Activated T-helper 1 cell treated with anti-CD3 and anti-CD28 coated beads, Interleukin-2, amount 50 U/mL, for 16 hours (primary cell): ENCODE measurements at regions not wholly inside any gene's neighbourhood (a gene's known extent, or its start where the extent isn't known, plus 50 kb on each side); places are given as distances from the start of the nearest gene placed in this dataset.

Source experiments
- DNase-seq, 2 donors: peaks; one replicate each; pipeline ENCODE4 v3.0.0-alpha.2; 2020; ENCODE audit warnings: low read depth in 1 of 2, low spot score in 1 of 2

DNA sequence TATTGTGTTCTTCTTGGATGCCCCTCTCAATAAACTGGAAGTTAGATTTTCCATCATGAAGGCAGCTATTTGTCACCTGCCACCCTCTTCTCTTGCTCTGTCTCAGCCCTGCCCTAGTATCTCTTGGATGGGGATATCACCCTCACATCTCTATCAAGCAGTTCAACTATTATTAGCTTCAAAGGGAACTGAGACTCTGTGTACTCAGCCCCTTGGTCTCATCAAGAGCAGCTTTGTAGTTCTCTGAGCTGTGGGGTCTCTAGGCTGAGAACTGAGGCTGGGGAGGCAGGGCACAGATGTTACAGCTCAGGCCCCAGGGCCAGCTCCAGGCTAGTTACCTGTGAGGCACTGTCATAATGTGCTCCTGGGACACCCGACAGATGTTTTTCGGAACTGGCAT is 130.3 kb downstream of the DAD1 start:
- DNase-seq = no peak

DNA sequence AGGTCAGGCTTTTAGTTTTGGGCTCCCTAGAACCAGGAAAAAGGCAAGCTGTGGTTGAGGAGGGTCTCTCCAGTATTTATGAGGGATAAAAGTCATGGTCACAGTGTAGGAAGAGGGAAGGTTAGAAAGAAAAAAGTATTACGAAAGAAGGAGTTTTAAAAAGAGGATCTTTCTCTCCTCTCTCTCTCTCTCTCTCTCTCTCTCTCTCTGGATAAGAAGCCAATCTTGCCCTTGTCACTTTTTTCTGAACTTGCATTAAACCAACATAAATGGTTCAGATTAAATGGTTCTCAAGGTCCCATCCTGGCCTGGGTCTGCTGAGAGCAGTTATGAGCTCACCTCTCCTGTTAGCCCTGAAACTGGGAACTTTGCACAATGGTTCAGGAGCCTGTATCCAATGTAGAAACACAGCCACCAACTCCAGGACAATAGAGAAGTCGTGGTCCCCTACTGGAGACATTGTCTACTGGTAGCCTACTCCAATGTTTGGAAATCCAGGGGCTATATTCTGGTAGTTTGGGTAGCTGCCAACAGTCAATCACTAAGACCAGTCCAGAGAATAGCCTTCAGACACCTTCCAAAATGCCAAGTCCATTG is 131.9 kb downstream of the DAD1 start:
- DNase-seq = no peak

DNA sequence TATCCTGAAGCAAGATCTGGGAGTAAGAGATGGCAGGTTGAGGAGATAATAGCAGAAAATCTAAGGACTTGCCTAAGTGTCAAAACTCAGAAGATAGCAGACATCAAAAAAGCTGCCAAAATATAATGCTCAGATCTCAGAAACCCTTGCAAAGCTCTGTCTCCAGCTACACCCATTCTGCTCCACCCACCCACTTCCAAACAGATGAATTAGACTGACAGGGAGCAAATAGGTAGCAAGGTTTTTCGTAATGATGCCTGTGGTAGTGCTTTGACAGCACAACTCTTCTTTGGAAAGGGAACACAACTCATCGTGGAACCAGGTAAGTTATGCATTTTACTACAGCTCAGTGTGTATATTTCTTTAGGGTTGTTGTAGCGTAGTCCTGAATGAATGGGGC is 132.6 kb downstream of the DAD1 start:
- no peak for DNase-seq

DNA sequence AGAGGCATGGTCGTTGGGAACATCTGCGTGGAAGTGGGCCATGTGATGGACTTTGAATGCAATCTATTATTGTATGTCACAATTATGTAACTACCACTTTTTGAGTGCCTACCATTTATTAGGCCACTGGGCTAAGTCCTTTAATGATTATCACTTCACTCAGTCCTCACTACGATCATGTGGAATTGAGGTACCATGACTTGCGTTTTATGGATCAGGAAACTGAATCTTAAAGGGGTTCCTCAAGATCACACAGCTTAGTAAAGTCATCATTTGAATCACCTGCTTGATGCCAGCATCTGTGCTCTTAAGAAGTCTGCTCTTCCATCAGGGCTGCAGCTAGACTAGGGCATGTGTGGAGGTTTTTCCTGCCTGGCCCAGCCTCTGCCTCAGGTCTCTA is 136.7 kb downstream of the DAD1 start:
- no peak for DNase-seq

DNA sequence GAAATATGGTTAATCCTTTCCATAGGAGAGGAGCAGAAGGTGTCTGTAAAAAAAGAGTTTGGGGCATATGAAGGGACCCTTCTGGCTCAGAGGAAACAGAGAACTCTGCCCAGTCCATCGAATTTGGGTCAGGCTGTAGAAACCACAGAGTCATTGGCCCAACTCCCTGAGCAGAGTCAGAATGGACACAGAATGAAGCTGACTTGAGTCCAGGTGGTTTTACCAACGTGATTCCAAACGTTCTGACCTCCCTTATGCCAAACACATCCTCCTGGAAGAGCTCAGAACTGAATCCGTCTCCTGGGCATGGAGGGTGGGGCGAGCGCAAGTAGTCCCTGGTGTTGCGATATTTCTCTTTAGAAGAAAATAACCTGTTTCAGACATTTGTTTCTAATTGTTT is 138.8 kb downstream of the DAD1 start:
- no peak for DNase-seq

DNA sequence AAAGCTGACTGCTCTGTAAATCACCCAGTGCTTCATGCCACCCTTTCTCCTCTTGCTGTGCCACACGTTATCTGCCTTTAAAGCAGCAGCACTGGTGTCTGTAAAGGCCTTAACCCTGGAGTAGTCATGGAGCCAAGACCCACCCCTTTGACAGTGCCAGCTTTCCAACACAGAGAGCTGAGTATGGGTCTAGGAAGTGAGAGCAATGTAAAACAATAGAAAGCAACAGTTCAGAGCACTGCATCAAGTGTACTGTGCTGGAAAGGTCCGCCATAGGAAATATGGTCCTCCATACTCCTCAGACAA is 139.5 kb downstream of the DAD1 start:
- no peak for DNase-seq

DNA sequence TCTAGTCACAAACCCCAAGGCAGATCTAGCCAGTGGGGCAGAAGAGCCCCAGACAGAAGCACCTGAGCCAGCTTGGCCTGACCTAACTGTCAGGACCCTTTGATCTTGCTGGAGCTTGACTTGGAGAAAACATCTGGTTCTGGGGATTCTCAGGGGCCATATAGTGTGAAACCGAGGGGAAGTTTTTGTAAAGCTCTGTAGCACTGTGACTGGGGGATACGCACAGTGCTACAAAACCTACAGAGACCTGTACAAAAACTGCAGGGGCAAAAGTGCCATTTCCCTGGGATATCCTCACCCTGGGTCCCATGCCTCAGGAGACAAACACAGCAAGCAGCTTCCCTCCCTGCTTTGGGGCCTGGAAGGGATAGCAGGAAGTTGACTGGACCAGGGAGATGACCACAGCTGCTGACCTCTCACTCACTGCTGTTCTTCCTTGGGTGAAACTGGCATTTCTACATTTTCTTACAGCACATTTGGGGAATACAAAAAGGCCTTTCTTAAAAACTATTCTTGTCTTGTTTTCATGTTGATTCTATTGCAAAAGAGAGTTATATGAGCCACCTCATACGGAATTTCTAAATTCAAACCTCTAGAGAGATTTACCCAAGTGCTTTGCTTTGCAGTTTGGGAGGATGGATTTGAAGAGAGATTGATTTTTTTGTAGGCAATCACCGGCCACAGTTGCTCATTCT is 140.0 kb downstream of the DAD1 start:
- DNase-seq = no peak

DNA sequence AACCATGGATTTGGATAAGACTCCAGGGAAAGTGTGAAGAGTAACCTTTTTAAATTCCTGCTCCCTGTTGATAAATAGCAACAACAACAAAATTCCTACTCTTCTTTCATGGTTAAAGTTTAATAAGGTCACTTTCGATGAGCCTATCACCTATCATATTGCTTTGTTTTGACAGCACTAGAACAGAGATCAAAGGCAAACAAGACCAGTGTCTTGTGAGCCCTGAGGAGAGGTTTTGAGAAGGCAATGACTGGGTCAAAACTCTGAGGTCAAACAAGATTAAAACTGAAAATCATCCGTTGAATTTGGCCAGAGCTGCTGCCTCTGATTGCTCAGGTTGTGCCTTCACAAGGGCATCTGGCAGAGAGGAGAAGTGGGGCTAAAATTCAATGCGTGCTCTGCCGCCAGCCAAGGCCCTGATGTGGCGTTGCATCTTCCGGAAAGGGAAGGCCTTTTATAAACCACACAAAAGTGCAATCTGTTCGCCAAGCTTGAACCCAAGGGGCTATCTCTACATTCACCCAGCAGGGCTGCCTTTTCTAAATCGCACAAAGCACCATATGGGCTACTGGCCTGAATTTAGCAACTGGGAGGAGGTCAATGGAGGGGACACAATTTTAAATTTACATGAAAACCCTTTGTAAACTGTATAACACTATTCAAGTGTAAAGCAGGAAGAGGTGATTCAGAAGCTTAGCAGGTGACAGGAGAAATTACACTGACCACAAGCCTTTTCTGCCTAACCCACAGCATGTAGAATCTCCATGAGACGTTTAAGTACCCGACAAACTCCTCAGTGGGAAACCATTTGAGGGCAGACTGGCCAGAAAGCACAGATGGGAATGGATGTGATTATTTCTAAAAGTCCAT is 140.8 kb downstream of the DAD1 start:
- no peak for DNase-seq

DNA sequence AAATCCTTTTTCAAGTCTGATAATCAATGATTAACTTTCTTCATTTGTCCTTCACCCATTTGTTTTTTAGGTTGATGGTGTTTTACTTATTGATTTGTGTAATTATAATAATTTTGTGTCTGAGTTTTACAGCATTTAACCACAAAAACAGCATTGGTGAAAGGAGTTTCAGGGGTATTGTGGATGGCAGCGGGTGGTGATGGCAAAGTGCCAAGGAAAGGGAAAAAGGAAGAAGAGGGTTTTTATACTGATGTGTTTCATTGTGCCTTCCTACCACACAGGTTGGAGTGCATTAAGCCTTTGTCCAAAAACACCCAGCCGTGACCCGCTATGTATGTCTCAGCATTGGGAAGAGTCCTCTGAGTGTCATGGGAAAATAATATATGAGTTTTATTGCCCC is 150.3 kb downstream of the DAD1 start:
- no peak for DNase-seq

DNA sequence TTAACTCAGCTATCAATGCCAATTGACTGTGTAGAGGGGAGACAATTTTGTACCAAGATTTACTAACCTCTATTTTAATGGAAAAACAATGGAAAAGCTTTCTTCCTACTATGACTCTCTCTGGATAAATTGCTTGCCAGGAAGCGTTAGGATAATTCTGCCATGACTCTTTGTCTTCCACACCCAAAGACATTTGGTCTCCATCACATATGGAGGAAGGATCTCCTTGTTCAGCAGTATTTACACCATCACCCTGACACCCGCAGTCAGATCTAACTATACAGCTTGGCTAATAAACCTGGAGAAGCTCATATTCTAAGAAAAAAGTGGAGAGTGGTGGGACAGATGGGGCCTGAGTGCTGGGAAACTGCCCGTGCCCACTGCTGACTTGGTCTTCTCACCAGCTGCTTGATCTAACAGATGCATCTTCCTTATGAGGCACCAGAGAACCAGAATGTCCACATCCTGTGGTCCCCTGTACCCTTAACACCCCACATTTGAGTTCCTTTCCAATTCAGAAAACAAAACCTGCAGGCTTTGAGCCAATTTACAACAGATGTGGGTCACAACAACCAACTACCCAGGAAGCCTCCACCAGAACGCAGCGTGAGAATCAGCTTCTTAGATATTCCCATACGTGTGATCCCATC is 154.0 kb downstream of the DAD1 start:
- DNase-seq = no peak

DNA sequence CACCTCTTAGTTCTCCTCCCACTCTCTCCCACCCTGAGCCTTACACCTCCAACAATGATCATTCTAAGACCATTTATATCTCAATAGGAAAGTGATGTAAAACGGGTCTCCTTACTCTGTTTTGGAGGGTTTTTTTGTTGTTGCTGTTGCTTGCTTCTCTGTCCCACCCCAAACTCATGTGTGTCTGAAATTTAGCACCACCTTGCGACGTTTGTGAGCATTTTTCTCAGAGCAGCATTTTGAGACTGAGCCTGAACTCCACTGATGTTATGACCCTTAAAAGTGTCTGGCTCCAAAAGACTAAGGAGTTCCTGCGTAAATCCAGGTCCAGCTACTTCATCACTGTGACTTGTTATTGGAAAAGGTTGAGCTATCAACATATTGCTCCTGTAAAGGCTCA is 155.0 kb downstream of the DAD1 start:
- no peak for DNase-seq

DNA sequence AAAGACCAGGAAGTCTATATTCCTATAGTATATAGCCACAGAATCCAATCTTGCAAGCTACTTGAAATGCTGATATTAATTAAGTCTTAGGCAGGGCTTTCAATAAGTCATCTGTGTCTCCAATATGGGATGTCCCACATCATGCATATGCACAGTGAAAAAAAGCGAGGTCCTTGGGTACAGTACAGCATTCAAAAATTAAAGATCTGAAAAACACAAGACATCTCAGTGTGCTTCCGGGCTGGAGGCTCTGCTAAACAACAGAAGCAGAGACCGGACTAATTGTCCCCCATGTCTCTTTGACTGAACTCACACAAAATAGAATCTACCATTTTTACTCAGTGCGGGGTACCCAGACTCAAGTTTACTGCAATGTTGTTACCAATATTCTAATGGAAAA is 156.0 kb downstream of the DAD1 start:
- no peak for DNase-seq

DNA sequence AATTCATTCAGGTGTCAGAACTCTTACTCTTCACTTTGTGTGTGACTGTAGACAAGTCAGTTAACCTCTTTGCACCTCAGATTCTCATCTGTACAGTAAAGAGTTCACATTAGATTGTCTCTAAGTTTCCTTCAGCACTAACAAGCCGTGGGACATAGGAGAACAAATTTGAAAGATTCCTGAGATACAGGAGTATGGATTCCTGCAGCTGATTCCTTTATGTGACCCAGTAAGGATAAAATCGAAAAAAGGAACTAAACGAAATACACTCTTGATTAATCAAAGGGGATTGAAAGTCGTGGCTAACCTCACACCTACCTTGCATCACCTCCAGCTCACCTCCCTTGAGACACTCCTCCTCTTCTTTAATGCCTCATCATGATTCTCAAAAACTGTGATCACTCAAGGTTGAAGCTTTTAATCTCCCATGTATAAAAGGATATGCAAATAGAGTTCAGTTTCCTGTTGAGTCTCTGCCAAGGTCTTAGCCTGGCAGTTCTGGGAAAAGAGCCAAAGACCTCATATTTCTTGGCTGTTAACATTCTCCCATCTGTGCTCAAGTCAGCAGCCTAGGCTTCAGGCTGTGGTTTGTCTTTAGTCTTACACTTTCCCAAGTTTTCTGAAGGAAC is 156.6 kb downstream of the DAD1 start:
- DNase-seq = no peak

DNA sequence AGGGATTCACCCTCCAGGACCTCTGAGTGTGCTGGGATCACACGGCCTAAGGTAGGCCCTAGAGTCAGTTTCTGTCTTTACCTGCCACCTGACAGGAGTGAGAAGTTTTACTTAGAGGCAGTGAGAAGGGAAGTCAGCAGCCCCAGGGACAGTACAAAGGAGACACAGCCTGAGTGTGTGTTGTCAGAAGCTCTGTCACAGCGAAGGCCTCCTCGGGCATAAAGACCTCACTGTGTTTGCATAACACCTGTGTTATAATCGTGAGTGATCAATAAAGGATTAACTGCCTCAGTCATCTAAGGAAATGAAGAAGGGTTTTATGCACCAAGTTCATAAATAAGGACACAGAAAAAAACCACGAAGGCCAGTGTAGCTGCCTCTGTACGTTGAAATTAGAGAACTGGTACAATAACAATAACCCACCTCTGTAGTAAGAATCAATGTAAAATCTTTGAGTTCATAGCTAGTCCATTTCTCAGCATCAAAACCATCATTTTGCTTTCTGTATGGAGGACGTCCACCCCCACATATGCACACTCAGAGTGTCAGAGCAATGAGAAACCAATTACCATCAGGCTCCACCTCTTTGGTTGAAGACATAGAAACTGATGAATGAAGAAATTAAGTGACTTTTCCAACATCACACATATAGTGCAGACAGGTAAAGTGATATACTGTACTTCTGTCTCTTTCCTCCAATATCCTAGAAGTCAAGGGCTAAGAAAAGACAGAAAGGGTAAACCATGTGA is 159.3 kb downstream of the DAD1 start:
- no peak for DNase-seq

DNA sequence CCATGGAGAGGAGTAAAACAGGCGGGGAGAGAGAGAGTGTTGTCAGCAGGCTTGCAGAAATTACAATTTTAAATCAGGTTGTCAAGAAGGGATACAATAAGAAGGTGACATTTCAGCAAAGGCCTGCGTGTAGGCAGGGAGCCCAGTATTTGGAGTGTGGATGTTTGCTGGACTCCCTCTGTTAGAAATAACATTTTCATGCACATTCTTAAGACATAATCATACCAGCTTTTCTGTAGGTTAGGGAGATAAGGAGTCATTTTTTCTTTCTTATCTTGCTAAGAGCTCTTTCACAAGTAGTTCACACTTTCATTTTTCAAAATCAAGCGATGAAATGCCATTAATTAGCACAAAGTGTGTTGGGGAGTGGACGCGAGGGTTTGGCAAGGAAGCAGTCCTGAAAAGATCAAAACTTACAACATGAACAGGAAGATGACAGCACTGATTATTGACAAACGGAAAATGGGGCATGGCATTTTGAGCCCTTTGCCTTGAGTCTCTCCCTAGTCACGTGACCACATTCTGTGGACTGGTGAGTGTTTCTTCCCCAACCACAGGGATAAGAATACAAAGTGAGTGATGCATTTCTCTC is 160.2 kb downstream of the DAD1 start:
- no peak for DNase-seq

DNA sequence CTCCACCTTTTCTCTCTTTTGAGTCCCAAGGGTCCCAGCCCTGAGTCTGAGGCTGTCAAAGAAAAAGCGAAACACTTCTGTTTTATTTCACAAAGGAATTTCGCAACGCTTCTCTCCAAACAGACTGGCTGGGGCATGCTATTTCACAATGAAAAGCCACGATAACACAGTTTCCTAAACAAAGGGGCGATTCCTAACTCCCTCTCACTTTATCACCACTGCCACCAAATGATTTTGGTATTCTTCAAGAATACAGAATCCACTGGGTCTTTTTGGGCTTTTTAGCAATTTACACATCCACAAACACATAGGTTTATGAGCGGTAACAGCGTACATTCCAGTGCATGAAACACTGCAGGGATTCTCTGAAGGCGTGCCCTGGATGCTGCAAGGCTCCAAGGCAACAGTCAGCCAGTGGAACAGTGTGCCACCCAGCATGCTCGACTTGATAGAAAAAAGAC is 161.2 kb downstream of the DAD1 start:
- no peak for DNase-seq

DNA sequence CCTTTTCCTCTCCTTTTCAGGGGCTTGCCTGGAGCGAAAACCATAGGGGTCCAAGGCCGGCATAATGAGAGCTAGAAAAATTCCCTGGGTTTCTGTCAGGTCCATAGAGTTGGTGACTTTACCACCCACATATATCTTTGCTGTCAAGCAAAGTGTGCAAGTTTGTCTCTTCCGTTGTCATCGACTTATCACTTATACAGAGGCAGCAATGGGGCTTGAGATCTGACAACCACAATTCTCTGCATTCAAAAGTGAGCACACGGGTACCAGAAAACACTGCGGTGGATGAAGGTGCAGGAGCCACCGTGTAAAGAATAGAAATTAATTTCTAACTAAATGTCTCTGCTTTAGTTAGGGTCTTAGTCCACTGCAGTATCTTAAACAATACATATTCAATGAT is 162.3 kb downstream of the DAD1 start:
- DNase-seq = no peak

DNA sequence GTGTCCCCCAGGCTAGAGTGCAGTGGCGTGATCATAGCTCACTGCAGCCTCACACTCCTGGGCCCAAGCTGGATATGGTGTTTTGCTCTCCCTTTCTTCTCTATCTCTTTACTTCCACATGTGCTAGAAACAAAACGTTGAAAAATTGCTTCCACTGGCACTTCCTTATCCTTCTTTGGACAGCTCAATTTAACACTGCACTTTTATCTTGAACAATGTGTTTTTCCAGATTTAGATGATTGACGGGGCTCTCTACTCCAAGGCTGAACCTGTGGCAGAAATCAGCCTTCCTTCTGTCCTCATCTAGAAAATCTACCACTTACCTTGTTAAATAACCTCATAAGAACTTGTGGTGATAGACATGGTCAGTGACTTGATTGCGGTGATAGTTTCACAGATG is 165.1 kb downstream of the DAD1 start:
- no peak for DNase-seq

DNA sequence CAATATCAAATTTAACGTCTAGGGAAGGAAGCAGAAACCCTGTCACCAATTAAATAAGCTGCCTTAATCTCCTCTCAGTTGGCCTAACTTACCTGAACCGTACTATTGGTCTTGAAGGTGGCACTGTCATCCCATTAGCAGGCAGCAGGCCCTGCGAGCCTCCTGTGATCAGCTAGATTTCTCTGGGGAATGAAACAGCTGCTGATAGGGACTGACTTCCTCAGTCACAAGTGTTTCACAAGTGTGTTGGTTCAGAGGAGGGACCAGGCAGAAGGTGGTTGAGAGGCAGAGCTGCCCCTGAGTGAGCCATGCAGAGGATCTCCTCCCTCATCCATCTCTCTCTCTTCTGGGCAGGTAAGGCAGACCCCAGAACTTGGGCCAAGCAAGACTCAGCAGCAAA is 166.8 kb downstream of the DAD1 start:
- DNase-seq = no peak

DNA sequence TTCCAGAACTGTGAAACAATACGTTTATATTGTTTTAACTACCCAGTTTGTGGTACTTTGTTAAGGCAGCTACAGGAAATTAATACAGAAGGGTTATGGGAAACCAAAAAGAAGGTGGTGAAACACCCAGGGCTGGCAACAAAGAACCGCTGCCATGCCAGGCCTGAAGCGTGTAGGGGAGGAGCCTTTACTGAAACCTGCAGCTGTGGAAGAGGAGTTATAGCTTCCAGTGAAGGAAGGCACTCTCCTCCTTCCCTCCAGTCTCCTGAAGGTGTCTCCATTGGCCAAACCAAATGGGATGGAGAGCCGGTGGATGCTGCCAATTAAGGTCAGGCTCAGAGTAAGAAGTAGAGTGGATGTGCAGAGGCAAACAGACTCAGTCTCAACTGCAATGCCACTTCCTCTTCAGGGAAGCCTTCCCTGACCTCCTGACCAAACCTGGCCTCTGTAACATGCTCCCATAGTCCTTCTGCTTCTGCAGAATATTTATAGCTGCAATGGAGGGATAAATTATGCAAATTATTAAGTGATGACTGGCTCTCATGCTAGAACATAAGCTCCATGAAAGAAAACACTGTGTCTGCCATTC is 168.3 kb downstream of the DAD1 start:
- no peak for DNase-seq
